IMR-90 (cell line): ENCODE measurements at regions not wholly inside any gene's neighbourhood (a gene's known extent, or its start where the extent isn't known, plus 50 kb on each side); places are given as distances from the start of the nearest gene placed in this dataset.

Source experiments
- ATAC-seq: fragments of 200-7000 bp; cut with Tn5 transposase; 2 replicates; pipeline ENCODE4 v1.9.1; 2020; ENCODE audit warnings: low read depth, mild to moderate bottlenecking, moderate library complexity
- BruUV-seq: library from RNA; stranded (reverse); fragments of 400-500 nt; replicated peaks from 2 replicates; lab custom pipeline; 2021; lab: Mats Ljungman, UMichigan
- CTCF ChIA-PET: fragments of 300-600 bp; formaldehyde crosslinking; extraction: SDS; loops from one replicate; lab custom pipeline; 2021; ENCODE audit warnings: antibody characterized with exemption; lab: Yijun Ruan, JAX
- POLR2A ChIA-PET: fragments of 300-600 bp; sonication (Branson Sonifier 250); formaldehyde crosslinking; loops from one replicate; lab custom pipeline; 2022; ENCODE audit warnings: antibody characterized with exemption; ENCODE audit not compliant: unreplicated experiment; lab: Charles Lee
- DNase-seq: peaks from one replicate; pipeline ENCODE4 v3.0.0; 2013
- H2AFZ ChIP-seq: replicated peaks from 2 replicates; pipeline ENCODE3; 2013; ENCODE audit warnings: low read length, mild to moderate bottlenecking; ENCODE audit not compliant: poor library complexity
- H2AK5ac ChIP-seq: 2 replicates; pipeline ENCODE4 v1.6.1; 2013; ENCODE audit warnings: low read depth, low read length, inconsistent platforms
- H2AK9ac ChIP-seq: replicated peaks from 2 replicates; pipeline ENCODE3; 2013; ENCODE audit warnings: mild to moderate bottlenecking, low read depth, low read length, moderate library complexity; ENCODE audit not compliant: poor library complexity
- H2BK120ac ChIP-seq: 2 replicates; pipeline ENCODE4 v1.6.1; 2013; ENCODE audit warnings: low read depth, low read length, inconsistent platforms
- H2BK15ac ChIP-seq: 3 replicates; pipeline ENCODE4 v1.6.1; 2013; ENCODE audit warnings: low read depth, low read length, inconsistent platforms
- H2BK20ac ChIP-seq: 2 replicates; pipeline ENCODE4 v1.6.1; 2013; ENCODE audit warnings: low read depth, mild to moderate bottlenecking, inconsistent platforms, low read length, moderate library complexity
- H2BK5ac ChIP-seq: 2 replicates; pipeline ENCODE4 v1.6.1; 2013; ENCODE audit warnings: mild to moderate bottlenecking, low read depth, low read length, inconsistent platforms; ENCODE audit not compliant: poor library complexity, severe bottlenecking
- H3K14ac ChIP-seq: replicated peaks from 2 replicates; pipeline ENCODE4 v1.6.1; 2013; ENCODE audit warnings: low read depth, low read length, inconsistent platforms
- H3K18ac ChIP-seq: 2 replicates; pipeline ENCODE4 v1.6.1; 2013; ENCODE audit warnings: low read depth, low read length, control low read depth
- H3K23ac ChIP-seq: 2 replicates; pipeline ENCODE4 v1.6.1; 2013; ENCODE audit warnings: low read depth, low read length, inconsistent platforms
- H3K27ac ChIP-seq: 2 replicates; pipeline ENCODE4 v1.5.1; 2013; ENCODE audit warnings: mild to moderate bottlenecking, control low read depth, low read length; ENCODE audit not compliant: insufficient read depth
- H3K27me3 ChIP-seq: 2 replicates; pipeline ENCODE4 v1.6.1; 2013; ENCODE audit warnings: low read length; ENCODE audit not compliant: control insufficient read depth, insufficient read depth
- H3K36me3 ChIP-seq: 2 replicates; pipeline ENCODE4 v1.6.1; 2013; ENCODE audit warnings: low read length, mixed read lengths; ENCODE audit not compliant: control insufficient read depth, insufficient read depth
- H3K4ac ChIP-seq: 2 replicates; pipeline ENCODE4 v1.6.1; 2013; ENCODE audit warnings: low read depth, low read length, inconsistent platforms
- H3K4me1 ChIP-seq: 2 replicates; pipeline ENCODE4 v1.6.1; 2013; ENCODE audit warnings: low read length, mixed read lengths; ENCODE audit not compliant: control insufficient read depth, insufficient read depth
- H3K4me2 ChIP-seq: 2 replicates; pipeline ENCODE4 v1.6.1; 2013; ENCODE audit warnings: low read depth, mild to moderate bottlenecking, control low read depth, low read length, moderate library complexity
- H3K4me3 ChIP-seq: 2 replicates; pipeline ENCODE4 v1.5.1; 2013; ENCODE audit warnings: low read depth, mild to moderate bottlenecking, control low read depth, low read length, moderate library complexity; ENCODE audit not compliant: insufficient read depth
- H3K56ac ChIP-seq: 2 replicates; pipeline ENCODE4 v1.6.1; 2013; ENCODE audit warnings: low read length, inconsistent platforms; ENCODE audit not compliant: insufficient read depth; ENCODE audit errors: extremely low read depth
- H3K79me1 ChIP-seq, 2 experiments: 2 replicates each; pipeline ENCODE4 v1.6.1; 2013; ENCODE audit warnings: low read length in 2 of 2, inconsistent platforms in 1 of 2, low read depth in 1 of 2
- H3K9ac ChIP-seq: 2 replicates; pipeline ENCODE4 v1.6.1; 2013; ENCODE audit warnings: low read depth, low read length, control low read depth
- H3K9me1 ChIP-seq: 2 replicates; pipeline ENCODE4 v1.6.1; 2013; ENCODE audit warnings: low read length, inconsistent platforms; ENCODE audit not compliant: insufficient read depth
- H3K9me3 ChIP-seq: 2 replicates; pipeline ENCODE4 v1.6.1; 2013; ENCODE audit warnings: low read length; ENCODE audit not compliant: control insufficient read depth, insufficient read depth
- H4K20me1 ChIP-seq: 2 replicates; pipeline ENCODE4 v1.6.1; 2013; ENCODE audit warnings: low read length, inconsistent platforms; ENCODE audit not compliant: insufficient read depth
- H4K5ac ChIP-seq: 2 replicates; pipeline ENCODE4 v1.6.1; 2013; ENCODE audit warnings: mild to moderate bottlenecking, low read depth, low read length, control low read depth
- H4K8ac ChIP-seq, 2 experiments: 2 replicates each; pipeline ENCODE4 v1.6.1; 2013; ENCODE audit warnings: low read depth in 2 of 2, low read length in 2 of 2, control low read depth in 1 of 2, inconsistent platforms in 1 of 2
- H4K91ac ChIP-seq: 2 replicates; pipeline ENCODE4 v1.6.1; 2013; ENCODE audit warnings: low read depth, low read length, inconsistent platforms; ENCODE audit not compliant: insufficient read depth
- BHLHE40 ChIP-seq: fragments of 150-350 bp; IDR thresholded peaks from 2 replicates; pipeline ENCODE4 v1.6.1; 2016; ENCODE audit warnings: mild to moderate bottlenecking, low read depth, low read length
- CEBPB ChIP-seq: IDR thresholded peaks from 2 replicates; pipeline ENCODE4 v1.6.1; 2012; ENCODE audit warnings: low read depth, low read length, improper control_type of control experiment
- CHD1 ChIP-seq: IDR thresholded peaks from 2 replicates; pipeline ENCODE4 v1.6.1; 2012; ENCODE audit warnings: low read depth, low read length, improper control_type of control experiment
- CTCF ChIP-seq: conservative IDR thresholded peaks from 2 replicates; pipeline ENCODE4 v1.5.1; 2012; ENCODE audit warnings: mild to moderate bottlenecking, low read depth, low read length, improper control_type of control experiment
- ELK1 ChIP-seq: fragments of 150-350 bp; IDR thresholded peaks from 2 replicates; pipeline ENCODE4 v1.6.1; 2016; ENCODE audit warnings: low read depth, mild to moderate bottlenecking, low read length, moderate library complexity, borderline replicate concordance
- FOS ChIP-seq: fragments of 150-350 bp; IDR thresholded peaks from 2 replicates; pipeline ENCODE4 v1.6.1; 2016; ENCODE audit warnings: low read depth, low read length
- MAFK ChIP-seq: IDR thresholded peaks from 2 replicates; pipeline ENCODE4 v1.6.1; 2012; ENCODE audit warnings: low read depth, low read length, improper control_type of control experiment
- MAZ ChIP-seq: IDR thresholded peaks from 2 replicates; pipeline ENCODE4 v1.6.1; 2012; ENCODE audit warnings: low read depth, mild to moderate bottlenecking, low read length, improper control_type of control experiment, moderate library complexity, borderline replicate concordance
- MXI1 ChIP-seq: IDR thresholded peaks from 2 replicates; pipeline ENCODE4 v1.6.1; 2012; ENCODE audit warnings: low read depth, mild to moderate bottlenecking, low read length, moderate library complexity, borderline replicate concordance
- NFE2L2 ChIP-seq: fragments of 150-350 bp; IDR thresholded peaks from 2 replicates; pipeline ENCODE4 v1.6.1; 2016; ENCODE audit warnings: low read depth, mild to moderate bottlenecking, low read length
- POLR2A ChIP-seq: IDR thresholded peaks from 2 replicates; pipeline ENCODE4 v1.6.1; 2012; ENCODE audit warnings: mild to moderate bottlenecking, low read depth, low read length
- RAD21 ChIP-seq: IDR thresholded peaks from 2 replicates; pipeline ENCODE4 v1.6.1; 2012; ENCODE audit warnings: low read length, improper control_type of control experiment
- RCOR1 ChIP-seq: IDR thresholded peaks from 2 replicates; pipeline ENCODE4 v1.6.1; 2012; ENCODE audit warnings: mild to moderate bottlenecking, low read length, improper control_type of control experiment; ENCODE audit not compliant: insufficient replicate concordance
- RFX5 ChIP-seq: IDR thresholded peaks from 2 replicates; pipeline ENCODE4 v1.8.0; 2012; ENCODE audit warnings: low read depth, mild to moderate bottlenecking, low read length, moderate library complexity
- SMC3 ChIP-seq: fragments of 150-350 bp; IDR thresholded peaks from 2 replicates; pipeline ENCODE4 v1.6.1; 2016; ENCODE audit warnings: low read depth, mild to moderate bottlenecking, antibody characterized with exemption, low read length, moderate library complexity
- USF2 ChIP-seq: fragments of 150-350 bp; IDR thresholded peaks from 2 replicates; pipeline ENCODE4 v1.6.1; 2017; ENCODE audit warnings: mild to moderate bottlenecking, antibody characterized with exemption, low read length, low read depth
- WGBS, 2 experiments: methylation state at CpG; one replicate each; pipeline versions ENCODE4 v1.1.5 to v1.1.7; 2013; ENCODE audit warnings: missing lambda C conversion rate in 2 of 2; ENCODE audit not compliant: insufficient read length in 1 of 2; ENCODE audit errors: extremely low coverage in 2 of 2; 5-methylcytosine and 5-hydroxymethylcytosine counted together
- dilution Hi-C: fragments of 300-500 bp; cut with HindIII; formaldehyde crosslinking; loops from one replicate; pipeline ENCODE4 v1.14.3; 2018; ENCODE audit warnings: low sequenced_read_pairs; ENCODE audit not compliant: unreplicated experiment
- in situ Hi-C: fragments of 300-500 bp; cut with MboI; formaldehyde crosslinking; loops from 3 replicates; pipeline ENCODE4 v1.14.3; 2019; ENCODE audit warnings: low sequenced_read_pairs, inconsistent platforms, mixed read lengths
- intact Hi-C: fragments of 100-400 bp; cut with micrococcal nuclease; formaldehyde crosslinking; loops from 2 replicates; pipeline ENCODE4 v1.10.0; 2022

GRCh38 chr3:181660337-181660736, 51.4 kb upstream of the SOX2 start:
- H3K27me3 ChIP-seq: no peaks in the 10 kb centered on the region
- TF ChIP-seq RCOR1 (no peak), BHLHE40 (no peak), RAD21 (no peak), SMC3 (no peak), CTCF (no peak), CHD1 (no peak), USF2 (no peak), MAZ (no peak), ELK1 (no peak), FOS (no peak), MAFK (no peak), CEBPB (no peak), RFX5 (no peak), NFE2L2 (no peak), POLR2A (no peak), MXI1 (no peak)
- BruUV-seq: no TSS peak
- no peak overlapping the region for H2BK20ac ChIP-seq
- no peaks in the 10 kb centered on the region for H4K20me1 ChIP-seq
- no peak overlapping the region for H2AK5ac ChIP-seq
- no peak overlapping the region for H3K14ac ChIP-seq
- POLR2A ChIA-PET: no interaction called here
- intact Hi-C loops (no loop called here), in situ Hi-C loops (no loop called here), dilution Hi-C loops (no loop called here)
- no peak overlapping the region for H3K4ac ChIP-seq
- no peak overlapping the region for H2BK120ac ChIP-seq
- WGBS, 2 experiments: no CpG with 5 or more reads among the region's 2 CpGs
- no peaks in the 10 kb centered on the region for H3K36me3 ChIP-seq
- H3K56ac ChIP-seq: no peak overlapping the region
- H2BK5ac ChIP-seq: no peak overlapping the region
- H2AK9ac ChIP-seq: no peak overlapping the region
- H3K9me1 ChIP-seq: no peaks in the 10 kb centered on the region
- CTCF ChIA-PET: no interaction called here
- no peaks in the 10 kb centered on the region for H3K9me3 ChIP-seq
- no peak overlapping the region for H4K5ac ChIP-seq
- no peak overlapping the region for H4K91ac ChIP-seq
- no peaks in the 10 kb centered on the region for H3K4me1 ChIP-seq
- H3K23ac ChIP-seq: no peak overlapping the region
- no peak overlapping the region for H3K27ac ChIP-seq
- no peak overlapping the region for H2BK15ac ChIP-seq
- ATAC-seq (no peak), DNase-seq (no peak)
- H3K4me3 ChIP-seq: no peak overlapping the region
- H3K79me1 ChIP-seq: no peaks in the 10 kb centered on the region
- H3K4me2 ChIP-seq: no peak overlapping the region
- H4K8ac ChIP-seq: no peak overlapping the region
- H3K18ac ChIP-seq: no peak overlapping the region
- no peak overlapping the region for H3K9ac ChIP-seq
- no peak overlapping the region for H2AFZ ChIP-seq
